Activated T-cell treated with anti-CD3 and anti-CD28 coated beads, Interleukin-2, amount 50 U/mL, for 72 hours (primary cell): ENCODE measurements at regions not wholly inside any gene's neighbourhood (a gene's known extent, or its start where the extent isn't known, plus 50 kb on each side); places are given as distances from the start of the nearest gene placed in this dataset.

Experiments
- ATAC-seq, 2 donors: fragments of 150-1000 bp; cut with Tn5 transposase; replicated peaks in 1 of 2; 2 replicates each; pipeline ENCODE4 v1.10.0; 2021; ENCODE audit warnings: moderate library complexity in 2 of 2, mild to moderate bottlenecking in 1 of 2
- DNase-seq, 2 donors: peaks; one replicate each; pipeline ENCODE4 v3.0.0; 2021 to 2022; ENCODE audit warnings: mixed read lengths in 1 of 2
- H3K27ac Mint-ChIP-seq: one replicate; pipeline ENCODE4 v1.8.0; 2022; ENCODE audit warnings: mild to moderate bottlenecking, moderate library complexity, mixed read lengths
- H3K27me3 Mint-ChIP-seq: one replicate; pipeline ENCODE4 v1.8.0; 2022; ENCODE audit warnings: low read depth, mixed read lengths
- H3K36me3 Mint-ChIP-seq, 2 donors: one replicate each; pipeline ENCODE4 v1.8.0; 2022; ENCODE audit warnings: mixed read lengths in 2 of 2, mild to moderate bottlenecking in 1 of 2; ENCODE audit not compliant: insufficient read depth in 2 of 2
- H3K4me1 Mint-ChIP-seq: one replicate; pipeline ENCODE4 v1.8.0; 2022; ENCODE audit warnings: low read depth, mixed read lengths
- H3K4me3 Mint-ChIP-seq, 2 donors: one replicate each; pipeline ENCODE4 v1.8.0; 2022; ENCODE audit warnings: mild to moderate bottlenecking in 2 of 2, mixed read lengths in 2 of 2, moderate library complexity in 2 of 2
- H3K9me3 Mint-ChIP-seq, 2 donors: one replicate each; pipeline ENCODE4 v1.8.0; 2022; ENCODE audit warnings: mixed read lengths in 2 of 2

DNA sequence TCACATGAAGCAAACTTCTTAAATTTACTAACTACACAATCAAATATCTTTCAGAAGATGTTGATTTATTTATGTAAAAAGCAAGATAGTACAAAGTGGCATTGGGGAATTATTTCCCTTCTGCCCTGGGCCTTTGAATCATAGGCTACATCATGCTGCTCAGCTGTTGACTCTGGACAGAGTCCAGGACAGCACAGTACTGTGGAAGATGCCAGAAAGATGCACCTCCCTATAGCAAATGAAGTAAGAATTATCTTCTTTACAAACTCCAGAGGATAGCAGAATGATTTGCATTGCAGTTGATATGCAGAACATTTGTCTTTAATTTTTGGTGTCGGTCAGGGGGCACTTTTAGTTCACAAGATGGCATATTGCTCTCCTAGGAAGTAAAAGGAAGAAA lies 1354.5 kb upstream of the ZEB2 start:
- no peak for ATAC-seq
- DNase-seq = no peak
- Mint-ChIP-seq H3K4me1 (no peaks in the 10 kb centered on the region), H3K9me3 (peaks cover 2 to 4% of the 10 kb centered on the region in 2 donors), H3K27me3 (no peaks in the 10 kb centered on the region), H3K36me3 (no peaks in the 10 kb centered on the region), H3K4me3 (no peak overlapping the region), H3K27ac (no peak overlapping the region)

DNA sequence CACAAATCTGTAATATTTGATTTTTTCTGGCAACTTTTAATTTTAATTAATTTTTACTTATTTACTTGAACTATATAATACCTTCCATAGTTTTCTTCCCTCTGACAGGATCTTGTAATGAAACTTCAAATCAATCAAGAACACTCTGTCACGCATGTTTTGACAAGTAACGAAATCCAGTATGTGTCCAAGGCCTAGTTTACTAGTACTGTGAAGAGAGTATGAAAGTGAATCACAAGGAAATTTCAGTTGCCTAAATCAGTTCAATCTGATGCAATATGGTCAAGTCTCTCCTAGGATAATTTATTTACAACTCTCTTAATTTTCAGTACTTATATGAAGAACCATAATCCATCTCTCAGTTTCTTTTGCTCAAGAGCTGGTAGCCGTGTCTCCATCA lies 1344.6 kb upstream of the ZEB2 start:
- DNase-seq (no peak), ATAC-seq (no peak)
- Mint-ChIP-seq H3K4me1 (no peaks in the 10 kb centered on the region), H3K27ac (no peak overlapping the region), H3K36me3 (no peaks in the 10 kb centered on the region), H3K4me3 (no peak overlapping the region), H3K9me3 (no peaks in the 10 kb centered on the region), H3K27me3 (no peaks in the 10 kb centered on the region)

DNA sequence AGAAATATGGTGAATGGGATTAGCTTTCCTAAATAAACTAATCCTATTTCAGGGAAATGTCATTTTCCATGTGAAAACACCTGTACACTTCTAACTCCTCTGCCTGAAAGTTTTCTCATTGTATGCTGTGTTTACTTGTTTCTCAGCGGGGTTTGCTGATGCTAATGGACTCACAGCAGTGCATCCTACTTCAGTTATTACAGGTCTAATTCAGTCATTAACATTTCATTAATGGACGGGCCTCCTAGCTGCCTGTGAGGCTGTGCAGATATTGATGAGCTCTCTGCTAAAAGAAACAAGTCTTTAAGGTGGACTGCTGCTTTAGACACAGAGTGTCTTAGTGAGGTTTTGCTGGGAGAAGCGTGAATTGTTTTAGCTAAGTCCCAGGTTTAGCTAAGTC lies 1342.0 kb upstream of the ZEB2 start:
- no peaks in the 10 kb centered on the region for H3K4me1 Mint-ChIP-seq
- no peak for DNase-seq
- H3K36me3 Mint-ChIP-seq = no peaks in the 10 kb centered on the region
- H3K27ac Mint-ChIP-seq = no peak overlapping the region
- H3K9me3 Mint-ChIP-seq = peaks cover 0 to 4% of the 10 kb centered on the region in 2 donors
- no peak overlapping the region for H3K4me3 Mint-ChIP-seq
- H3K27me3 Mint-ChIP-seq = no peaks in the 10 kb centered on the region
- no peak for ATAC-seq

DNA sequence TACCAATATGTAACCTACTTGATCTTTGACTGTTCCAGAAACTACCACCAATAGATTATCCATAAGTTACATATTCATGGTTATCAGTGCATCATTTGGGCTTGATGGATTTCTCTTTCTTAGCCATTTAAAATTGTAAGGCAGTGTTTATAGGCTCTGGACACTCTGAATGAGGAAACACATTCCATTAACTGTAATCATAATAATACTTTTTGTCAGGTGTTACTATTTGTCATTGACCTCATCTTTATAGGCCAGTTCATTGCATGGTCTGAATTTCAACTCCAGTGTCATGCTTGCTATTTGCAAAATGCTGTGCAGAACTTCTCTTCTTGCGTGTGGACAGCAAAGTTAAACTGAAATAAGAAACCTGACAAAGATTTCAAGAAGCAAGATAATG lies 1340.2 kb upstream of the ZEB2 start:
- Mint-ChIP-seq H3K27me3 (no peaks in the 10 kb centered on the region), H3K27ac (no peak overlapping the region), H3K36me3 (no peaks in the 10 kb centered on the region), H3K9me3 (peaks cover 0 to 6% of the 10 kb centered on the region in 2 donors), H3K4me1 (no peaks in the 10 kb centered on the region), H3K4me3 (no peak overlapping the region)
- DNase-seq (no peak), ATAC-seq (no peak)

DNA sequence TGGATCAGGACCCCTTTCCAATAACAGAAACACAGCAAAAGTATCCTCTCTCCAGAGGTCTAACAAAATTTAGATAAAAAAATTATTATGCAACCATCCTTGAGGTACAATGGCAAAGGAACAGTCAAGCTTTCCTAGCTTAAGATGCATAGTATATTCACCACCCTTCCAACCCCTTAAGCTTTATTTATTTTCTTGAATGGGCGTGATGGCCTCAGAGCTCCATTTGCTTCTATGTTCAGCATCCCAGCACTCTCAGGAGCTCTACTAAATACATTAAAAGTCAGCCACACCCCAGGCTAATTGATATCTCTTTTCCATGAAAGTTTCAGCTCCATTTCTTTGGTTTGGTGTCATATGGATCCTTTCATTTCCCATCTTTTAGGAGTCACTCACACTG lies 1335.2 kb upstream of the ZEB2 start:
- Mint-ChIP-seq H3K36me3 (no peaks in the 10 kb centered on the region), H3K4me3 (no peak overlapping the region), H3K27ac (no peak overlapping the region), H3K9me3 (peaks cover 0 to 6% of the 10 kb centered on the region in 2 donors), H3K4me1 (no peaks in the 10 kb centered on the region), H3K27me3 (no peaks in the 10 kb centered on the region)
- DNase-seq = no peak
- ATAC-seq = no peak

DNA sequence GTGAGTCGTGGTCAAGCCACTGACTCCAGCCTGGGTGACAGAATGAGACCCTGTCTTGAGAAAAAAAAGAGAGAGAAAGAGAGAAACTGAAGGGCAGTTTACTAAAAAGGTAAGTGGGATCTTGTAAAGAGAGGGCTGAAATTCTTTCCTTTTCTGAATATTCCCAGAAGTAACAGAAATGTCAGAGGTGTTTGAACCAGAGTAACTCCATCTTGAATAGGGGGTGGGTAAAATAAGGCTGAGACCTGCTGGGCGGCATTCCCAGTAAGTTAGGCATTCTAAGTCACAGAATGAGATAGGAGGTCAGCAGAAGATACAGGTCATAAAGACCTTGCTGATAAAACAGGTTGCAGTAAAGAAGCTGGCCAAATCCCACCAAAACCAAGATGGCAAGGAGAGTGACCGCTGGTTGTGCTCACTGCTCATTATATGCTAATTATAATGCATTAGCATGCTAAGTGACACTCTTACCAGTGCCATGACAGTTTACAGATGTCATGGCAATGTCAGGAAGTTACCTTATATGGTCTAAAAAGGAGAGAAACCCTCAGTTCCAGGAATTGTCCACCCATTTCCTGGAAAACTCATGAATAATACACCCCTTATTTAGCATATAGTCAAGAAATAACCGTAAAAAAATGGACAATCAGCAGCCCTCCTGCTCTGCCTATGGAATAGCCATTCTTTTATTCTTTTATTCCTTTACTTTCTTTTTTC lies 1334.3 kb upstream of the ZEB2 start:
- Mint-ChIP-seq H3K4me3 (no peak overlapping the region), H3K4me1 (no peaks in the 10 kb centered on the region), H3K27ac (no peak overlapping the region)

DNA sequence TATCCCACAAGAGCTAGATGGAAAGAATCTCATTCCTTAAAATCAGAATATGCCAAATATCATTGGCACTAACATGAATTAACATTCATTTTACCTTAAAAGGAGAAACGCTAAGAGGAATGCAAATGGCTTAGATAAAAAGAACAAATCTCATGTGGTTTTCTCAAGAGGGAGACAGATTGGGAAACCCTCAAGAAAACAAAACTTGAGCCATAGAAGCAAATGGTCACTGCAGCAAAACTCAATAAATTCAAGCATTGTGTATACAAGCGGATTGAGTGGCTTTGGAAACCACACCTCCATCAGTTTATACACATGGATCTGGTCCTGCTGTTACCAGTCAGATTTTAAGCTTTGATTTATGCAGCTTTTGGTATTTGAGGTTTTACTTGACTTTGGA lies 1331.8 kb upstream of the ZEB2 start:
- ATAC-seq = no peak
- DNase-seq = no peak
- Mint-ChIP-seq H3K27ac (no peak overlapping the region), H3K36me3 (no peaks in the 10 kb centered on the region), H3K4me1 (no peaks in the 10 kb centered on the region), H3K9me3 (peaks cover 0 to 3% of the 10 kb centered on the region in 2 donors), H3K4me3 (no peak overlapping the region), H3K27me3 (no peaks in the 10 kb centered on the region)

More for the DNA sequence above, 1334.3 kb upstream of the ZEB2 start:
- DNase-seq (no peak), ATAC-seq (no peak)
- H3K27me3 Mint-ChIP-seq = no peaks in the 10 kb centered on the region
- H3K9me3 Mint-ChIP-seq = peaks cover 0 to 6% of the 10 kb centered on the region in 2 donors
- no peaks in the 10 kb centered on the region for H3K36me3 Mint-ChIP-seq

DNA sequence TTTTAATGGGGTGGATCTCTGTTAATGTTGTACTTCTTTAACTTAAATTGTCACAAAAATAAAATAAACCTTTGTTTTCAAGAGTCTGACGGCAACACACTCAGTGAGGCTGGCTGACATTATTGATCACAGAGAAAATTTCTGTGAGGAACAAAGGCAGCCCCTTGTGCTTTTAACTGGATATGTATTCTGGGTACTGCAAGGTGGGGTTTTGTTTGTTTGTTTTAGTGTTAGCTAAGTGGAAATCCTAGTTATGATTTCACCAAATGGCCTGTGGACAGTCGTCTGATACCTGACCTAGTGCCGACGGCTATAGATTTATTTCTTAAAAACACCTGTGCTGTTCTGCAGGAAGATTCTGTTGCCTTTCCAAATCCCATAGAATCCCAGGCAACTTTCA lies 1329.5 kb upstream of the ZEB2 start:
- no peak for DNase-seq
- H3K36me3 Mint-ChIP-seq = no peaks in the 10 kb centered on the region

DNA sequence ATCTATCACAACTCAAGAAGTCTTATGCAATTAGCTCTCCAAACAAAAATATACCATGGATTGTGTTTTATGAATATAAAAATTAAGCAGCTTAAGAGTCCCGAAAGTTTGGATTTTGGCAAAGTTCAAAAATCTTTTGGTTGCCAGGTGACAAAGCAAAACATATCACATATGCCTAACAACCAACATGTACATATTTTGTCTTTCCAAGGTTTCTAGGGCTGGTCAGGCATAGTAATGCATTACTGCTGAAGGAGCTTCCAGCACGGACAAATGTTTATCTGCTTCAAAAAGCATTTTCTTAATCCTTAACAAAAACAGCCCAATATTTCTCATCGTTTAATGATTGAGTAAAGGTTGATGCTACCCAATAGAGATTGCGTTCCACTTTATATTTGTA lies 1327.1 kb upstream of the ZEB2 start:
- Mint-ChIP-seq H3K27me3 (no peaks in the 10 kb centered on the region), H3K27ac (no peak overlapping the region), H3K9me3 (no peaks in the 10 kb centered on the region), H3K4me1 (no peaks in the 10 kb centered on the region), H3K4me3 (no peak overlapping the region), H3K36me3 (no peaks in the 10 kb centered on the region)
- no peak for ATAC-seq
- no peak for DNase-seq

More for the DNA sequence above, 1329.5 kb upstream of the ZEB2 start:
- H3K27ac Mint-ChIP-seq = no peak overlapping the region
- no peaks in the 10 kb centered on the region for H3K9me3 Mint-ChIP-seq
- no peak for ATAC-seq
- H3K27me3 Mint-ChIP-seq = no peaks in the 10 kb centered on the region
- no peak overlapping the region for H3K4me3 Mint-ChIP-seq
- H3K4me1 Mint-ChIP-seq = no peaks in the 10 kb centered on the region

DNA sequence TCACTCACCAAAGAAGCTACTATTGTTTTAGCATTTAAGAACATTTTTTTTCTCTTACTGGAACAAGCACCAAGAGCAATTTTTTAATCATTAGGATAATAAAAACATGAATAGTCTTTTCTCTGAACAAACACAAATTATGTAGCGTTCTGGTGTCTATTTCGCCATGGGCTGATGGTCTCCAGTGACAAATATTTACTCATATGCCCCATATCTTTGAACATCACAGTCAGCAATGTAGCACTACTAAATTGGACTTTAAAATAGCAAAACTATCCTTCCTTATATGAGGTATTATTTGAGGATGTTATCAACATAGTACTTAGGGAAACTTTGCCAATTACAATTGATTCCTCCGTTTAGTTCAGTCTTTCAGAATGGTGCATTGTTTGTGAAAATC lies 1326.0 kb upstream of the ZEB2 start:
- Mint-ChIP-seq H3K4me1 (no peaks in the 10 kb centered on the region), H3K36me3 (no peaks in the 10 kb centered on the region), H3K4me3 (no peak overlapping the region), H3K27me3 (no peaks in the 10 kb centered on the region), H3K9me3 (peaks cover 0 to 2% of the 10 kb centered on the region in 2 donors), H3K27ac (no peak overlapping the region)
- ATAC-seq = no peak
- no peak for DNase-seq

DNA sequence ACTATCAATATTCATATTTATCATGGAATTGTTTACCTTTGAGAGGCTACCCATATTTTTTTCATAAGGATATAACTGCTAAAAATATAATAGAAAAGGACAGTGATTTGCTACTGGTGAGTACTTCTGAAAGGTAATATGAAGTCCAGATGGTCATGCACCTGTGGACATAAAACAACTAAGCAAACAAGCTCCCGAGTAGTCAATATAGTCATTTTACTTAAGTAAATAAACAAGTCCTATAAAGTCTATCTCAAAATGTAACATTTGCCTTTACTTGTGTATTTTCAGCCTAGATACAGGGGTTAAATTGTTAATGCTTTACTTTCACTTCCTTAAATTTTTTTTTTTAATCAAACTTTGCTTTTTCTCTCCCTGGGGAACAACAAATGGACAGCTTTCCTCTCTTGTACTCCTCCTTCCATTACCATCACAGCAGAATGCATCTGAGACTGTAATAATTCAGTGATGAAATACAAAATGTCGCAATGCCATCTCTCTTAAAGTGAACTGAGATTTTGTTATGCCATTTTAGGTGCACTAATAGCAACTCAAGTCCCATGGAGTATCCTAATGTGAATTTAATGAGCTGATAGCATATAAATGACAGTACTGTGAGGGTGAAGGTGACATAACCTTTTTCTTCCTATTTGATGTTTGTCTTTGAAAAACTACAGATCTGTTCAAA lies 1325.4 kb upstream of the ZEB2 start:
- Mint-ChIP-seq H3K4me3 (no peak overlapping the region), H3K9me3 (peaks cover 0 to 2% of the 10 kb centered on the region in 2 donors), H3K36me3 (no peaks in the 10 kb centered on the region), H3K4me1 (no peaks in the 10 kb centered on the region), H3K27ac (no peak overlapping the region), H3K27me3 (no peaks in the 10 kb centered on the region)
- ATAC-seq (no peak), DNase-seq (no peak)

DNA sequence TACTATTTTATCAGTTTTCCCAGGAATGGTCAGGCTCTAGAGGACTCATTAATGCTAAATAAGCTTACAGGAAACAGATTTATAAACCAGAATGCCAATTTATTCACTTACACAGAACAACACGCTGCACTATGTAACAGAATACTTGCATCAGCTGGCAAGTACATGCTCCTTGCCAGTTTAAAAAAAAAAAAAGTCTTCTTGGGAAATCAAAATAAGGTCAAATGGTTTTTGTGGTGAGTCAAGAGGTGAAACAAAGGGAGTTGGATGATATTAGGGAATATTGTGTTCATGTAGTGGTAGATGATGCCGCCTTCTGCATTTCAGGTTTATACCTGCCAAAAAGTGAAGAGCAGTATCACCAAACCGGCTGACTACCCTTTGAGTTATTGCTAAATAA lies 1322.1 kb upstream of the ZEB2 start:
- H3K4me3 Mint-ChIP-seq = no peak overlapping the region
- H3K9me3 Mint-ChIP-seq = peaks cover 0 to 2% of the 10 kb centered on the region in 2 donors
- ATAC-seq (no peak), DNase-seq (no peak)
- H3K27ac Mint-ChIP-seq = no peak overlapping the region
- no peaks in the 10 kb centered on the region for H3K27me3 Mint-ChIP-seq
- no peaks in the 10 kb centered on the region for H3K36me3 Mint-ChIP-seq
- H3K4me1 Mint-ChIP-seq = no peaks in the 10 kb centered on the region

DNA sequence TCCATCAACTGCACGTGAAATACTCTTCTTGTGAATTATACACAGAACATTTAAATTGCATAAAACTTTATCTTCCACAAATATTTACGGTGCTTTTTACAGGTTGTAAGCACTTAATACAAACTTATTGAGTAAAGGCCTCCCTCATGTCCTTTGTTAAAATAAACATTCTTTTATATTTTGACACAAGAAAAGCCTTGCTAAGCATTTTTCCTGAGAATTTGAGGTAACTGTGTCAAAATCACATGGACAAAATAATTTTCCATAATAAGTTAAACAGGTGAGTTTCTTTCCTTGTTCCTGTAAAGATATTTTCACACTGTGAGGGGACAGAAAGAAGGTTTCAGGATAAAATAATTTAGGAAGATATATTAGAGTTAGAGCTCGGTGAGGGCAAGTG lies 1317.1 kb upstream of the ZEB2 start:
- Mint-ChIP-seq H3K36me3 (no peaks in the 10 kb centered on the region), H3K27me3 (no peaks in the 10 kb centered on the region), H3K27ac (no peak overlapping the region), H3K4me3 (no peak overlapping the region), H3K4me1 (no peaks in the 10 kb centered on the region), H3K9me3 (peaks cover 0 to 3% of the 10 kb centered on the region in 2 donors)
- ATAC-seq = no peak
- DNase-seq = no peak

DNA sequence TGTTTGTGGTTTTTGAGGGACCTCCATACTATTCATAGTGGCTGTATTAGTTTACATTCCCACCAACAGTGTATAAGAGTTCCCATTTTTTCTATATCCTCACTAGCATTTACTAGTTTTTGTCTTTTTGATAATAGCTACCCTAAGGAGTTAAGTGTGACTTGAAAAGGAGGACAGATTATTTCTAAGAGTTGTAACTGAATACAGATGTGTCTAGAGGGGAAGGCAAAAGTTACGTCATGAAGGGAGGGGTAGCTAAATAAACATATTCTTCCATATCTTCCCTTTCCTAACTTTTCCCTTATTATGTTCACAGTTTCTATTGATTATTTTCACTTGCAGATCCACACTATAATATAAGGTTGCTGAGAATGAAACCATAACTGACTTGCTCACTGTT lies 1315.7 kb upstream of the ZEB2 start:
- no peaks in the 10 kb centered on the region for H3K27me3 Mint-ChIP-seq
- no peak for ATAC-seq
- H3K4me3 Mint-ChIP-seq = no peak overlapping the region

More for the DNA sequence above, 1315.7 kb upstream of the ZEB2 start:
- no peaks in the 10 kb centered on the region for H3K36me3 Mint-ChIP-seq
- DNase-seq = no peak
- H3K4me1 Mint-ChIP-seq = no peaks in the 10 kb centered on the region
- H3K27ac Mint-ChIP-seq = no peak overlapping the region
- peaks cover 0 to 3% of the 10 kb centered on the region in 2 donors for H3K9me3 Mint-ChIP-seq
